Epithelial cell of proximal tubule (primary cell): ENCODE measurements at regions not wholly inside any gene's neighbourhood (a gene's known extent, or its start where the extent isn't known, plus 50 kb on each side); places are given as distances from the start of the nearest gene placed in this dataset.

Experiments
- DNase-seq: peaks from one replicate; pipeline ENCODE4 v3.0.0-alpha.2; 2011; ENCODE audit warnings: low read depth
- H3K4me3 ChIP-seq: 2 replicates; pipeline ENCODE4 v1.5.1; 2011; ENCODE audit warnings: low read depth, mild to moderate bottlenecking, low read length
- CTCF ChIP-seq: conservative IDR thresholded peaks from 2 replicates; pipeline ENCODE4 v1.5.1; 2012; ENCODE audit warnings: low read depth, mild to moderate bottlenecking, low read length

- TF ChIP-seq CTCF, result no peak
- no peak for DNase-seq
- H3K4me3 ChIP-seq, result no peak overlapping the region
Observed at GRCh38 chr1:67632356-67632755, 52.6 kb upstream of the GADD45A start.

DNA sequence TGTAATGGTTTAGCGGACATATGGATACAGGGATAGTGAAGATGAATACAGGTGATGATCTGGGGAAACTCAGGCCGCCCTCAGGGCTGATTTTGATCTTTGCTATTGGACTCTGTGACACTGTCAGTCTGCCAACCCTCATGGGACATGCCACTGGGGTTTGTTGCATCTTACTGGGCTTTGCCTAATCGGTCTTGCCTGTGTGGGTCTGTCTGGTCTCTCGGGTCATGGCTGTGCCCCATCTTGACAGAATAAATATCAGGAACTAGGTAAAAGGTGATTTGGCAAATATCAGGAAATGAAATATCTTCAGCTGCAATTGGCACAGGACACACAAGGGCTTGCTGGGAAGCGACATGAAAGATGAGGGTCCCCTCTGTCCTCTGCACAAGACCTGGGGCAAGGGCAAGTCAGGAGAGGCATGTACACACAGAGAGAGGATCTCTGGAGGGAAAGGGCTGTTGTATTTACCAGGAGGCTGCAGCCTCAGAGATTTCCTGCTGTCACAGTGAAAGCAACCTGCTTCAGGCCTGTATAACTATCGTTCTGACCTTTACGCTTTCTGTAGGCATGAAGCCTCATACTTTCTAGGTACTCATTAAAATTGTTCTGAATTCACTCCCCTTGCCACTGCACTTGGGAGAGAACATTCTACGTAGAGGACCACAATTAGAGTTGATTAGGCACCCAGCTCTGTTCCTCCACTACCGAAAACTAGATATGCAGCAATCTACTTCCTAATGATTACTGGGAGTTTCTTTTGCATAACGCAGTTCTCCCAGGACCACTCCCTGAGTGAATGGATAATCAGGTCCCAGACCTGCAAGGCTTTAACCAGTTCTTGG, 52.0 kb upstream of the GADD45A start:
- no peak for TF ChIP-seq CTCF
- H3K4me3 ChIP-seq, result no peak overlapping the region
- DNase-seq, result no peak

DNA sequence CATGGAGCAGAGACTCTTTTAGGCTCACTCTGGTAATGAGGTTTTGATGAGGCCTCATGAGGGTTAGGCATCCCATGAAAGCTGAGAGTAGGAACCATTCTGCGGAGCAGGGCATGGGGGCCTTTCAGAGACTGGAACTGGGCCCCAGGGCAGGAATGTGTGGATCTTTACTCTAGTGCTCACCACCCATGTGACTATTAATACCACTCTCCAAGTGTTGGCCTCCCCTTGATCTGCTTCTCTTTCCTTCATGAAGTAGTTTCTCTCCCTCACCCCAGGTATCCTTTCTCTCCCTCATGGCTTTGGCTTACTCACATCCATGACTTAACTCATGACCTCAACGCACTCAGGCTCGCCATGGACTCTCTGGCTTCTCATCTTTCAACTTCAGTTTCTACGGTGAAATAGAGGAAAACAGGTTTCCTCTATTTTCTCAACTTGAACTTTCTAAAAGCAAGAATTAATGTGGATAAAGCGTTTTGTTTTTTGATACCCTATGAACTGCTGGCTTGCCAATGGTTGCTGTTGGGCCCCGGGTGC, 50.5 kb upstream of the GADD45A start:
- DNase-seq, result no peak
- H3K4me3 ChIP-seq, result no peak overlapping the region
- TF ChIP-seq CTCF, result no peak

DNA sequence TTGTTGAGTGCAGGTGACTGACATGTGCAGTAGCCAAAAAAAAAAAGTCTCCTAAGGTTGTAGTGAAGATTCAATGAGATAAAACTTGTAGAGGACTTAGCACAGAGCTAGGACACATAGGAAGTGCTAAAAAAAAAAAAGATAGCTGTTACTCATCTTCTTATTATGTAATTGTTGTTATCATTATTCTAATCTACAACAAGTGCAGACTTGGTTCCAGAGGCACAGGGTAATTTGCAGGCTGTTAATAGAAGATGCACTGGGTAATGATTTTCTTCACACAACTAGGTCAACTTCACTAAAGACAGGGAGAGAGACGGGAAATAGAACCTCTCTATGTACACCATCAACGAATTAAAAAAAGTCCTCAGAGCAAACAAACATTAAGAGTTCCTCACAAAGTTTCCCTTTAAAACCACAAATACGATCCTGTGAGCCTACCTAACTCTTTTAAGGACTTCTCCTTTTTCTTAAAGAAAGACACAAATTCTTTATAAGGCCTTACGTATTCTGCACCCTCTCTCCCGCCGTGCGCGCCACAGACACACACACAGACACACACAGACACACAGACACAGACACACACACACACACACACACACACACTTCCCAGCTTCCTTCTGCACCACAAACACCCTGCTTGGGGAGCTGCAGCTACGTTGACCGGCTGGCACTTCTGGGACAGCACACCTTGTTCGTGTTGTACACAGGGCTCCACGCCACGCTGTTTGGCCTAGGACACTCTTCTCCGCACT, 49.8 kb upstream of the GADD45A start:
- DNase-seq, result no peak

More for the DNA sequence above, 49.8 kb upstream of the GADD45A start:
- TF ChIP-seq CTCF, result no peak
- no peak overlapping the region for H3K4me3 ChIP-seq
